ENCODE measurements at regions not wholly inside any gene's neighbourhood (a gene's known extent, or its start where the extent isn't known, plus 50 kb on each side); places are given as distances from the start of the nearest gene placed in this dataset.

GRCh38 chr18:30514059-30514458, 528.5 kb downstream of the DSC3 start:
- H3K27me3 ChIP-seq (replicated peaks in 1 of 4; ENCODE audit: control extremely low read depth in 1 of 4, control insufficient read depth in 3 of 4, insufficient read depth in 4 of 4, low read length in 3 of 4), result no peaks in the 10 kb centered on the region
- CTCF ChIA-PET, result no interaction called here
- H3K9me3 ChIP-seq (ENCODE audit: control extremely low read depth in 1 of 3, control insufficient read depth in 2 of 3, insufficient read depth in 1 of 3, low read length in 2 of 3), result peaks cover 0 to 14% (median 0%) of the 10 kb centered on the region in 3 donors
- no peaks in the 10 kb centered on the region for H3K27me3 Mint-ChIP-seq
- DNase-seq (no peak), ATAC-seq (ENCODE audit: low read depth) (no peak)
- no peaks in the 10 kb centered on the region for H3K4me1 ChIP-seq (ENCODE audit: control insufficient read depth in 2 of 2, insufficient read depth in 2 of 2, low read length in 2 of 2)
- H3K27ac Mint-ChIP-seq, result no peak overlapping the region
- no peak overlapping the region for H3K9ac ChIP-seq (ENCODE audit: low read length)
- no peak overlapping the region for H3K4me3 ChIP-seq (ENCODE audit: control extremely low read depth in 1 of 5, extremely low read depth in 1 of 5, insufficient read depth in 1 of 5, low read depth in 2 of 5, low read length in 4 of 5)
- 36% methylated on average over 2 of the region's 2 CpGs for WGBS (ENCODE audit: insufficient coverage)
- H3K36me3 ChIP-seq (replicated peaks in 1 of 2; ENCODE audit: control extremely low read depth in 1 of 2, control insufficient read depth in 1 of 2, extremely low read depth in 1 of 2, insufficient read depth in 2 of 2, low read length in 1 of 2), result no peaks in the 10 kb centered on the region
- TF ChIP-seq EZH2 (IDR thresholded peaks at IDR 0.05; ENCODE audit: borderline replicate concordance, insufficient read depth, low read depth, low read length, poor library complexity, severe bottlenecking) (no peak), CTCF (IDR thresholded peaks at IDR 0.05) (no peak)
- POLR2A ChIA-PET, result no interaction called here
- no peaks in the 10 kb centered on the region for H3K4me1 Mint-ChIP-seq
- H3K4me2 ChIP-seq (replicated peaks; ENCODE audit: low read depth, low read length, poor library complexity, severe bottlenecking), result no peak overlapping the region
- intact Hi-C loops (cut with micrococcal nuclease), result no loop called here
- H3K9me3 Mint-ChIP-seq (ENCODE audit: insufficient read depth), result peaks cover 2% of the 10 kb centered on the region
- no peak overlapping the region for H2AFZ ChIP-seq (ENCODE audit: insufficient read depth, low read depth, low read length, poor library complexity, severe bottlenecking)
- H3K4me3 Mint-ChIP-seq, result no peak overlapping the region
- H4K20me1 ChIP-seq (ENCODE audit: control insufficient read depth, insufficient read depth, low read length, poor library complexity, severe bottlenecking), result no peaks in the 10 kb centered on the region
- H3K79me2 ChIP-seq (ENCODE audit: control insufficient read depth, insufficient read depth, low read length), result no peaks in the 10 kb centered on the region
- no peak overlapping the region for H3K27ac ChIP-seq (ENCODE audit: low read length in 2 of 2)

DNA sequence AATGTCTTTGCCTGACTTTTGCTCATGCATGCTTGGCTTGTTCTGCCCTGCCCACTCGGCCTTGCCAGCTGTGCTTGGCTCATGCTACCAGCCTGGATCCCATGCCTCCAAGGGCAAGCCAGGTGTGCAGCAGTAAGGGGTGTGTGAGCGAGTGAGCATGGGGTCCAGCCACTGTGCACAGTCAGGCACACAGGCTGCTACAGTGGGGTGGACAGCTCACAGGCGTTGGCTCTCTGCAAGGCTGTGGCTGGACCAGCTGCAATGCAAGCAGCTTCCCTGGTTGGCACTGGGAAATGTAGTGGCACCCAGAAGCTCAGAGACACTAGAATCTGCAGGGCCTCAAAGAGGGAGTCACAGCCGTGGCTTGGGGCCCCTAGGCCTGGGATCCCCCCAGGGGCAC, 529.7 kb downstream of the DSC3 start:
- WGBS (ENCODE audit: insufficient coverage), result 71% methylated on average over 4 of the region's 4 CpGs
- ATAC-seq (ENCODE audit: low read depth), result no peak

More for the DNA sequence above, 529.7 kb downstream of the DSC3 start:
- POLR2A ChIA-PET, result no interaction called here
- CTCF ChIA-PET, result no interaction called here
- Mint-ChIP-seq H3K4me1 (no peaks in the 10 kb centered on the region), H3K27ac (no peak overlapping the region), H3K27me3 (no peaks in the 10 kb centered on the region), H3K9me3 (ENCODE audit: insufficient read depth) (peaks cover 2% of the 10 kb centered on the region), H3K4me3 (no peak overlapping the region)
- intact Hi-C loops (cut with micrococcal nuclease), result no loop called here
- Histone ChIP-seq H3K27ac (ENCODE audit: low read length in 2 of 2) (no peak overlapping the region), H2AFZ (ENCODE audit: insufficient read depth, low read depth, low read length, poor library complexity, severe bottlenecking) (no peak overlapping the region), H3K9me3 (ENCODE audit: control extremely low read depth in 1 of 3, control insufficient read depth in 2 of 3, insufficient read depth in 1 of 3, low read length in 2 of 3) (peaks cover 0 to 14% (median 0%) of the 10 kb centered on the region in 3 donors), H3K36me3 (replicated peaks in 1 of 2; ENCODE audit: control extremely low read depth in 1 of 2, control insufficient read depth in 1 of 2, extremely low read depth in 1 of 2, insufficient read depth in 2 of 2, low read length in 1 of 2) (no peaks in the 10 kb centered on the region), H3K4me2 (replicated peaks; ENCODE audit: low read depth, low read length, poor library complexity, severe bottlenecking) (no peak overlapping the region), H3K79me2 (ENCODE audit: control insufficient read depth, insufficient read depth, low read length) (no peaks in the 10 kb centered on the region), H3K4me3 (ENCODE audit: control extremely low read depth in 1 of 5, extremely low read depth in 1 of 5, insufficient read depth in 1 of 5, low read depth in 2 of 5, low read length in 4 of 5) (no peak overlapping the region), H4K20me1 (ENCODE audit: control insufficient read depth, insufficient read depth, low read length, poor library complexity, severe bottlenecking) (no peaks in the 10 kb centered on the region), H3K27me3 (replicated peaks in 1 of 4; ENCODE audit: control extremely low read depth in 1 of 4, control insufficient read depth in 3 of 4, insufficient read depth in 4 of 4, low read length in 3 of 4) (no peaks in the 10 kb centered on the region), H3K4me1 (ENCODE audit: control insufficient read depth in 2 of 2, insufficient read depth in 2 of 2, low read length in 2 of 2) (no peaks in the 10 kb centered on the region), H3K9ac (ENCODE audit: low read length) (no peak overlapping the region)
- TF ChIP-seq CTCF (IDR thresholded peaks at IDR 0.05), result no peak
- TF ChIP-seq EZH2 (IDR thresholded peaks at IDR 0.05; ENCODE audit: borderline replicate concordance, insufficient read depth, low read depth, low read length, poor library complexity, severe bottlenecking), result no peak
- DNase-seq, result no peak

Measured in B cell (primary cell).